Glutamatergic neuron (in vitro differentiated cells): ENCODE measurements at regions not wholly inside any gene's neighbourhood (a gene's known extent, or its start where the extent isn't known, plus 50 kb on each side); places are given as distances from the start of the nearest gene placed in this dataset.
A peak's percentile ranks its signal among the peaks of the same experiment; 100 is the strongest.

Experiments used
- DNase-seq: peaks from one replicate; pipeline ENCODE4 v3.0.0; 2022
- H3K27ac Mint-ChIP-seq: one replicate; pipeline ENCODE4 v1.8.0; 2020; ENCODE audit warnings: mild to moderate bottlenecking, mixed read lengths, inconsistent platforms; ENCODE audit not compliant: unreplicated experiment
- H3K27me3 Mint-ChIP-seq: one replicate; pipeline ENCODE4 v1.8.0; 2020; ENCODE audit warnings: mild to moderate bottlenecking, moderate library complexity, mixed read lengths, inconsistent platforms; ENCODE audit not compliant: unreplicated experiment
- H3K36me3 Mint-ChIP-seq: one replicate; pipeline ENCODE4 v1.8.0; 2020; ENCODE audit warnings: mild to moderate bottlenecking, mixed read lengths, inconsistent platforms; ENCODE audit not compliant: unreplicated experiment
- H3K4me1 Mint-ChIP-seq: one replicate; pipeline ENCODE4 v1.8.0; 2020; ENCODE audit warnings: mild to moderate bottlenecking, low read depth, mixed read lengths, inconsistent platforms; ENCODE audit not compliant: unreplicated experiment
- H3K4me3 Mint-ChIP-seq: one replicate; pipeline ENCODE4 v1.8.0; 2020; ENCODE audit warnings: mild to moderate bottlenecking, mixed read lengths, inconsistent platforms; ENCODE audit not compliant: unreplicated experiment
- H3K9me3 Mint-ChIP-seq: one replicate; pipeline ENCODE4 v1.8.0; 2020; ENCODE audit warnings: mild to moderate bottlenecking, moderate library complexity, mixed read lengths, inconsistent platforms; ENCODE audit not compliant: unreplicated experiment
- TF ChIP-seq, protein P1 (sequence below): fragments of 200-600 bp; sonication (generic); IDR thresholded peaks from one replicate; pipeline ENCODE4 v1.5.0; 2021; ENCODE audit not compliant: partially characterized antibody, unreplicated experiment

DNA sequence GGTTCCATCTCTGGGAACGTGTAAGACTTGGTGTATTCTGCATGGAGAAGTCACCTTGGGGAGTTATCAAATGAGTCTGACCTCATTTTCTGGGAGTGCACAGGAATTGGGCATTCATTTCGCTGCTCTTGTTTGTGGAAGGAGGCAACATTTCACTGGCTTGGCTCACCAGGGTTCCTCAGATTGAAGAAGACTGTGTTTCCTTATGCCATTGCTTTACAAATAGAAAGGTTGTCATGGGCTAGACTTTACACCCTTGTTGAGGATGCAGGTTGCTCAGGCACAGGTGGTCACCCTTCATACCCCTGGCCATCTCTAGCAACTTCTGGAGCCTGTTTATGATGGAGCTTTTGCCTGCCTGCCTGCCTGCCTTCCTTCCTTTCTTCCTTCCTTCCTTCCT lies 114.4 kb downstream of the AASDH start:
- Mint-ChIP-seq H3K9me3 (peaks cover 6% of the 10 kb centered on the region), H3K27ac (no peak overlapping the region), H3K4me1 (peaks cover 16% of the 10 kb centered on the region), H3K4me3 (no peak overlapping the region), H3K27me3 (peaks cover 2% of the 10 kb centered on the region), H3K36me3 (peaks cover 17% of the 10 kb centered on the region)
- no peak for DNase-seq
- TF ChIP-seq, protein P1, sequence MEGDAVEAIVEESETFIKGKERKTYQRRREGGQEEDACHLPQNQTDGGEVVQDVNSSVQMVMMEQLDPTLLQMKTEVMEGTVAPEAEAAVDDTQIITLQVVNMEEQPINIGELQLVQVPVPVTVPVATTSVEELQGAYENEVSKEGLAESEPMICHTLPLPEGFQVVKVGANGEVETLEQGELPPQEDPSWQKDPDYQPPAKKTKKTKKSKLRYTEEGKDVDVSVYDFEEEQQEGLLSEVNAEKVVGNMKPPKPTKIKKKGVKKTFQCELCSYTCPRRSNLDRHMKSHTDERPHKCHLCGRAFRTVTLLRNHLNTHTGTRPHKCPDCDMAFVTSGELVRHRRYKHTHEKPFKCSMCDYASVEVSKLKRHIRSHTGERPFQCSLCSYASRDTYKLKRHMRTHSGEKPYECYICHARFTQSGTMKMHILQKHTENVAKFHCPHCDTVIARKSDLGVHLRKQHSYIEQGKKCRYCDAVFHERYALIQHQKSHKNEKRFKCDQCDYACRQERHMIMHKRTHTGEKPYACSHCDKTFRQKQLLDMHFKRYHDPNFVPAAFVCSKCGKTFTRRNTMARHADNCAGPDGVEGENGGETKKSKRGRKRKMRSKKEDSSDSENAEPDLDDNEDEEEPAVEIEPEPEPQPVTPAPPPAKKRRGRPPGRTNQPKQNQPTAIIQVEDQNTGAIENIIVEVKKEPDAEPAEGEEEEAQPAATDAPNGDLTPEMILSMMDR, result no peak

DNA sequence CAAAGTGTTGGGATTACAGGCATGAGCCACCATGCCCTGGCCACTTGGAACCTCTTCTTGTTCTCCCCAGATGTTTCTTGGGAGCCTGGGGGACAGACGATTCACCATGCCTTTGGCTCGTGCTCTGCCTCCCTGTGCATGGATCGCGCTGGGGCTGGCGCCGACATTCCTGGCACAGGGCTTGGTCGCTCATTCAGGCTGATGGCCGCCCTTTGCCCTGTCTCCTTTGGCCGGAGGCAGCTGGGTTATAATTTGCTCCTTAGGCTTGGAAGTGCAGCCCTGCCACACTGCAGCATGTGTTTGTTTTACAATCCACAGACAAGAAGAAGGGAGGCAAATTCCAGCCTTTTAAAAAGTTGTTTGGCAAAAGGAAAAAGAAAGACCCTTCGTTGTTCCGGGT lies 115.3 kb downstream of the AASDH start:
- Mint-ChIP-seq H3K36me3 (peaks cover 15% of the 10 kb centered on the region), H3K27me3 (peaks cover 2% of the 10 kb centered on the region), H3K9me3 (peaks cover 5% of the 10 kb centered on the region), H3K4me3 (no peak overlapping the region), H3K27ac (no peak overlapping the region), H3K4me1 (peaks cover 18% of the 10 kb centered on the region)
- TF ChIP-seq, protein P1, result no peak
- no peak for DNase-seq

DNA sequence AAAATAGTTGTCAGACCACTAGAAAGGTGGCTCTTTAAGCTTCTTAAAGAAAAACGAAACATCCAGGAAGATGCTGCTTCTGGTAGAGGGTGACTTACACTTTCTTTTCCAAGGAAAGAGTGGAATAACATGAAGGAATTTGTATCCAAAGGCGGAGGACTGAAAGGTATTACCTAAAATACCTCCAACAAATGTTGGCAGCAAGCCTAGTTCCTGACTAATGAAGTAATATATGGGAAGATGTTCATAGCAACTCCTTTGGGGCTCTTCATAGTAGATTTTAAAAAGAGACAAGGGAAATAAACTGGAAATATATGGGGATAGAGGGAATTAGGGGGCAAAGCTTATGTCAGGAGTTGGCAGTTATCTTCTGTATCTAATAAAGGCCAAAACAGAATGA lies 116.2 kb downstream of the AASDH start:
- TF ChIP-seq, protein P1, result no peak

DNA sequence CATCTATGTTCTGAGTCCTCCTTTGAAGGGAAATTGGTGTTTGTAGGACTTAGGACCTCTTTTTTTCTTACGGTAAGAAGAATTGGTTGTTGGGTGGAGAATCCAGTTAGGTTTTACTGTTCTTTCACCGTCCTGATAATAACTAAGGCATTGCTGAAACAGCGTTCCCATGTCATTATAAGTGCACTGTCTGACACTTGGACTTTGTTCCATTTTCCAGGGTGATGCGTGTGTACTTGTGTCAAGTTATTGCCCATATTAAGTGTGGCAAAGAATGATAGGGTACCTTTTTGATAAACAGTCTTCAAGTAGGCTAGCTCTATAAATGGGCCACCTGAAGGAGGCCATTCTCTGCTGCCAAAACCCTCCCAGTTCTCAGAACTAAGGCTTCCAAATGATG lies 119.7 kb downstream of the AASDH start:
- Mint-ChIP-seq H3K36me3 (peaks cover 15% of the 10 kb centered on the region), H3K9me3 (peaks cover 6% of the 10 kb centered on the region), H3K4me3 (no peak overlapping the region), H3K27me3 (peaks cover 2% of the 10 kb centered on the region), H3K4me1 (peaks cover 28% of the 10 kb centered on the region), H3K27ac (no peak overlapping the region)
- TF ChIP-seq, protein P1, result no peak
- no peak for DNase-seq

More for the DNA sequence above, 116.2 kb downstream of the AASDH start:
- Mint-ChIP-seq H3K4me1 (peaks cover 24% of the 10 kb centered on the region), H3K27ac (no peak overlapping the region), H3K27me3 (peaks cover 2% of the 10 kb centered on the region), H3K4me3 (no peak overlapping the region), H3K9me3 (peaks cover 4% of the 10 kb centered on the region), H3K36me3 (peaks cover 11% of the 10 kb centered on the region)
- DNase-seq, result no peak

DNA sequence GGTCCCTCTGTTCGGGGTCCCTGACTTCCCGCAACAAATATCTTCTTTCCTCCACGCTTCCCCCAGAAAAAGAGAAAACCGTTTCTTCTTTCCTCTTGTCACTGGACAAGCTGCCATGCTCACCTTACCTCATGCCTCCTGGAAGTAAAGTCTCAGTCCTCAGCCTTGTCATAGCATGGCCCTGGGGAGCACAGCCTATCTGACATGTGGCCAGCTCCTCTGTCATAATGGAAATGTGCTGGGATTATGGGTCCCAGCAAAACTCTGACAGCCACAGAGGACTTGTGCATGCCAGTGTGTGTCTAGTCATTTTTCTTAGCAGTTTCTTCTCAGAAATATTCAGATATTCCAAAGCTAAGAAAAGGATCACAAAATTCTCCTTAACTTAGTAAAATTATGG lies 122.4 kb downstream of the AASDH start:
- Mint-ChIP-seq H3K4me3 (peak overlapping the region; percentile 64), H3K27ac (peak overlapping the region; percentile 93), H3K27me3 (no peaks in the 10 kb centered on the region), H3K9me3 (peaks cover 8% of the 10 kb centered on the region), H3K4me1 (peaks cover 28% of the 10 kb centered on the region), H3K36me3 (peaks cover 10% of the 10 kb centered on the region)
- TF ChIP-seq, protein P1, result no peak
- peak; percentile 52 for DNase-seq
